Muscle layer of colon (tissue), 2 donors: ENCODE measurements at regions not wholly inside any gene's neighbourhood (a gene's known extent, or its start where the extent isn't known, plus 50 kb on each side); places are given as distances from the start of the nearest gene placed in this dataset.
A peak's percentile ranks its signal among the peaks of the same experiment; 100 is the strongest.
"Not testable (repeated sequence)": the region's sequence is repeated elsewhere in the genome, so short reads cannot be mapped to it uniquely, and the experiment has no call there.

Experiments used
- H3K27ac ChIP-seq: one replicate; pipeline ENCODE4 v1.7.0; 2013; ENCODE audit warnings: low read depth, mild to moderate bottlenecking, low read length, moderate library complexity
- H3K27me3 ChIP-seq, 2 donors: one replicate each; pipeline ENCODE4 v1.7.0; 2013; ENCODE audit warnings: low read length in 2 of 2, mild to moderate bottlenecking in 2 of 2; ENCODE audit not compliant: insufficient read depth in 2 of 2, control insufficient read depth in 1 of 2
- H3K36me3 ChIP-seq: one replicate; pipeline ENCODE4 v1.7.0; 2013; ENCODE audit warnings: mild to moderate bottlenecking, low read length; ENCODE audit not compliant: insufficient read depth
- H3K4me1 ChIP-seq: one replicate; pipeline ENCODE4 v1.7.0; 2013; ENCODE audit warnings: mild to moderate bottlenecking, low read length; ENCODE audit not compliant: insufficient read depth
- H3K4me3 ChIP-seq, 2 donors: one replicate each; pipeline ENCODE4 v1.7.0; 2013; ENCODE audit warnings: low read length in 2 of 2, low read depth in 1 of 2, mild to moderate bottlenecking in 1 of 2, moderate library complexity in 1 of 2
- H3K9ac ChIP-seq: one replicate; pipeline ENCODE4 v1.7.0; 2013; ENCODE audit warnings: low read length
- H3K9me3 ChIP-seq: one replicate; pipeline ENCODE4 v1.7.0; 2013; ENCODE audit warnings: mild to moderate bottlenecking, low read length
- donor health status: abdominal sarcoma.
- donor health status: Adenocarcinoma of cecum.

DNA sequence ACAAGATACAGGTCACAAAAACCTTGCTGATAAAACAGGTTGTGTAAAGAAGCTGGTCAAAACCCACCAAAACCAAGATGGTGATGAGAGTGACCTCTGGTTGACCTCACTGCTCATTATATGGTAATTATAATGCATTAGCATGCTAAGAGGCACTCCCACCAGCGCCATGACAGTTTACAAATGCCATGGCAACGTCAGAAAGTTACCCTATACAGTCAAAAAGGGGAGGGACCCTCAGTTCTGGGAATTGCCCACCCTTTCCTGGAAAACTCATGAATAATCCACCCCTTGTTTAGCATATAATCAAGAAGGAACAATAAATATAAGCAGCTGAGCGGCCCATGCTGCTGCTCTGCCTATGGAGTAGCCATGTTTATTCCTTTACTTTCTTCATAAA lies 434.1 kb downstream of the ZNF536 start:
- Histone ChIP-seq H3K36me3 (no peaks in the 10 kb centered on the region), H3K9me3 (no peaks in the 10 kb centered on the region), H3K4me3 (no peak overlapping the region), H3K27ac (no peak overlapping the region), H3K4me1 (no peaks in the 10 kb centered on the region), H3K9ac (no peak overlapping the region), H3K27me3 (no peaks in the 10 kb centered on the region)

DNA sequence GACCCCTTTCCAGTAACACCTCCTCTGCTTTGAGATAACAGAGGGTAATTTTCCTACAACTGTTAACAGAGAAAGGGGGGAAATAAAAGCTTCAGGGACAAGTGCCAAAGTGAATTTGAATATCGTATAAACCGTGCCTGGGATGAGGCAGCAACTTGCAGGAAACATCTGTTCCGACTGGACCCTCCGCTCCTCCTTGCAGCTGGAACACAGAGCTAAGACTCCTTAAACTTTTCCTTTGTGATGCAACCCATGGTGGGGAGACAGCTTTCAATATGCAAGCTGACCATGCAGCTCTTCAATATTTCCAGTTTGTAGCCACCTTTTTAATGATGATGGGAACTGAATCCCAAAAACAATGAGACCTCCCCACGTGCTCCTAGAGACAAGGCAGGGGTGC lies 432.6 kb downstream of the ZNF536 start:
- H3K4me3 ChIP-seq, result peak overlapping the region in 1 of 2 donors; percentile 41
- H3K27ac ChIP-seq, result no peak overlapping the region
- H3K9me3 ChIP-seq, result no peaks in the 10 kb centered on the region
- no peaks in the 10 kb centered on the region for H3K27me3 ChIP-seq
- no peaks in the 10 kb centered on the region for H3K4me1 ChIP-seq
- H3K36me3 ChIP-seq, result no peaks in the 10 kb centered on the region
- no peak overlapping the region for H3K9ac ChIP-seq

DNA sequence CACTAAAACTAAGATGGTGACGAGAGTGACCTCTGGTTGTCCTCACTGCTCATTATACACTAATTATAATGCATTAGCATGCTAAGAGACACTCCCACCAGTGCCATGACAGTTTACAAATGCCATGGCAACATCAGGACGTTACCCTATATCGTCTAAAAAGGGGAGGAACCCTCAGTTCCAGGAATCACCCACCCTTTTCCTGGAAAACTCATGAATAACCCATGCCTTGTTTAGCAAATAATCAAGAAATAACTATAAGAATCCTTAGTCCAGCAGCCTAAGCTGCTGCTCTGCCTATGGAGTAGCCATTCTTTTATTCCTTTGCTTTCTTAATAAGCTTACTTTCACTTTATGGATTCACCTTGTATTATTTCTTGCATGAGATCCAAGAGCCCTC lies 432.1 kb downstream of the ZNF536 start:
- H3K9me3 ChIP-seq, H3K27me3 ChIP-seq, H3K9ac ChIP-seq, H3K4me1 ChIP-seq, H3K27ac ChIP-seq, H3K36me3 ChIP-seq: not testable (repeated sequence)
- H3K4me3 ChIP-seq, result peak overlapping the region in 1 of 2 donors; percentile 41

DNA sequence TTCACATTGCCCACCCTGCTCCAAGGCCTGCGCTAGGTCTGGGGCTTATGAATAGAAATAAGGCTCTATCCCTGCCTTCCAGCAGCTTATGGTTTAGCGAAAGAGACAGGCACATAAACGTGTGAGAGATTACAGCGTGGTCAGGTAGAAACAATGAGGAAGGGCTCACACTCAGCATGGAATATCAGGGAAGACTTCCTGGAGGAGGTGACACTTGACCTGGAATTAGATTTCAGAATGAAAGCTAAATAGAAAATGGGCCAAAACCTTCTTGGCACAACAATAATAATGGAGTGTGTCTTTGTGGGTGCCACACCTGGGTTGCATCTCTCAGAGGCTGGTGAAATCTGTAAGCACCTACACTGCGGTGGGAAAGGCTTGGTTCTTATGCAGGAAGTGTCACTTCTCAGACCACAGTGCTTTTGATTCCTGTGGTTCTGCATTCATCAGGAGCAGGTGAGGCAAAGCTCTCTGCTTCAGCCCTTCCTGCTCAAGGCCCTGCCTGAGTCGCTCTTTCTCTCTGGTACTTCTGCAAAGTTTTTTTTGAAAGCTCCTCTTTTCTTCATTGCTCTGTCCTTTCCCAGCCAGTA lies 430.3 kb downstream of the ZNF536 start:
- no peaks in the 10 kb centered on the region for H3K9me3 ChIP-seq
- no peak overlapping the region for H3K27ac ChIP-seq
- no peaks in the 10 kb centered on the region for H3K27me3 ChIP-seq
- H3K36me3 ChIP-seq, result no peaks in the 10 kb centered on the region
- H3K9ac ChIP-seq, result no peak overlapping the region
- H3K4me1 ChIP-seq, result no peaks in the 10 kb centered on the region
- no peak overlapping the region for H3K4me3 ChIP-seq

DNA sequence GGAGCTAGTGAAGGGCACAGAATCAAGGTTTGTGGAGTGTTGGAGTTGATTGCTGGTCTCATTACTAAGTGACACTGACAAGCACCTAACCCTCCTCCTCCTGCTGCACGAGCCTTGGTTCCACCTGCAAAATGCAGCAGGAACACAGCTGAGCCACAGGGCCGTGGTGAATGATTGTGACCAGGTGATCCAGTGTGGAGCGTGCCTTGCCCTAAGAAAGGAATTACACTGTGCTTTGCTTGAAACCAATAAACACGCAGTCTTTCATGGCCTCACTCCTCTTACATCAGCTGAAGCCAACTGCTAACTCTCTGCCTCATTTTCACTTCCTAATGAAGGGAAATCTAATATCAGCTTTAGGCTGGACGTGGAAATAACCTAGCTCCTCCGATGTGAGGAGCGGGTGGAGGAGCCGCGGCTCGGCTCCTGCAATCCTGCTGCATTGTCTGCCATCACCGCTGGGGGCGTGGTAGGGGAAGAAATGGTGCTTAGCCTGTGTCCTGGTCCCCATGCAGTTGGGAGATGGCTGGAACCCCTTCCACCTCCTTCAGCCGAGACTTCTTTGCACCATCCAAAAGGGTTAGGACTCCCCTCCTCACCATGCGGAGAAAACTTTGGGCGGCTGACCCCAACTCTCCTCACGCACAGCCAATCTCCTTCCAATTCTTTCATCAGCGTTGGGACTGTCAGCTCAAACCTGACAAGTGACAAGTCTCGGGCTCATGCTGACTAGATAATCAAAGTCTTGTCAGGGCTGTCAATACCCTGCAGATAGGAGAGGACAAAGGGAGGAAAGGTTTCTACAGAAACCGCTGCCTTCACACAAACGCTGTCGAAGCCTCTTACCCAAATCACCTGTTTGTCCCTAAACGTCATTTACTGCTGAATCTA lies 427.9 kb downstream of the ZNF536 start:
- no peak overlapping the region for H3K9ac ChIP-seq
- no peaks in the 10 kb centered on the region for H3K9me3 ChIP-seq
- no peaks in the 10 kb centered on the region for H3K4me1 ChIP-seq

DNA sequence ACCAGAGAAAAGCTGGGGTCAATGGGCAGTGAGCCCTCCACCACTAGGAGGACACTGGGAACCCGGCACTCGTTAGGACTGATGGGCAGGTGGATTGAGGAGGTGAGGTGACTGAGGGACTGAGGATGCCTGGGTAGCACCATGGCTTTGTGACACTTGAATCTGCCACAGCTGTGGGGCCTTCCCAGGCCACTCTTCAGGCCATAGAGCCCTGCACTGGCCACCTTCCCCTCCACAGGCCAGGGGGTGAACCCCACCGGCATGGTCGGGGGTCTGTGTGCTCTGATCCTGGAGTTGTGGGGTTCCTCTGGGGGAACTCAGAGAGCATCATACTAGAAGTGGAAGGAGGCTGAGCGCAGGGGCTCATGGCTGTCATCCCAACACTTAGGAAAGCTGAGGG lies 423.5 kb downstream of the ZNF536 start:
- Histone ChIP-seq H3K4me1 (no peaks in the 10 kb centered on the region), H3K36me3 (no peaks in the 10 kb centered on the region), H3K27ac (no peak overlapping the region), H3K27me3 (no peaks in the 10 kb centered on the region), H3K9me3 (no peaks in the 10 kb centered on the region), H3K4me3 (no peak overlapping the region), H3K9ac (no peak overlapping the region)

More for the DNA sequence above, 427.9 kb downstream of the ZNF536 start:
- no peaks in the 10 kb centered on the region for H3K36me3 ChIP-seq
- no peaks in the 10 kb centered on the region for H3K27me3 ChIP-seq
- no peak overlapping the region for H3K4me3 ChIP-seq
- no peak overlapping the region for H3K27ac ChIP-seq

DNA sequence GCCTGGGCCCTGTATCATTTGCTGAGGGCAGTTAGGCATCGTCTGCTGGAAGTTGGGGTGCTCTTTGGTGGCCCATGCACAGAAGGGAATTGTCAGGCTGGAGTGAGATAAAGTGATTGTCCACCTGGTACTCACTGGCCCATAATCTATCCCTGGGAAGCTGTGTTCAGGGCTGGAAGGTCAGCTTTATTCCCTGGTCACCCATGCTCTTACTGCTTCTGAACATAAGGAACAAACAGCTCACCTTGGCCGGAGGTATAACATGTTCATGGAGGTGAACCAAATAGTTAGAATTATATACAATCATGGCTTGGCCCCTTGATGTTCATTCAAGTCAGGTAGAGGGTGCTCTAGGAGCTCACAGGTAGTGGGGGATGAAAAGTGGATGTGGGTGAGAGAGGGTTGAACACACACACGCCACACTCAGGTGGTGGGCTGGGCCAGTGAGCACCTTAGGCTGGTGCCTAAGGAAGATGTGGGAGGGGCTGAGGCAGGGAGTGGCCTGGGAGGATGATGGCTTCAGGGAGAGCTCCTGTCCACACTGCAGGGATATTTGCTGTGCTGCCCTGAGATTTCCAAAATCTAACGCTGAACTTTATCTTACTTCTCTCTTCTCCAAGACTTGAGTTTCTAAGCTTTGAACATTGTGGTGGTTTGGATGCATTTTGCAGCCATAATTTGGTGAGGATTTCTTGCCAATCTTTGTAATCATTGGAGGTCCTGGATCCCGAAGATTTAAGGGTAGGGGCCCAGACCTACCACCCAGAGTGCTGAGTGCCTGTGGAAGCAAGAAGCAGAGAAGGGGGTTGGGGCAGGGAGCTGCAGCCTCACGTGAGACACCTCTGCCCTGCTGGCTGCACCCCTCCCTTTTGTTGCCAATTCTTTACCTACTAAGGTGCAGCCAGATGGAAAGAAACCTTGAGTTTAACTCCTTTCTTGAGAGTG lies 420.6 kb downstream of the ZNF536 start:
- Histone ChIP-seq H3K36me3 (no peaks in the 10 kb centered on the region), H3K4me3 (no peak overlapping the region), H3K27ac (no peak overlapping the region), H3K4me1 (no peaks in the 10 kb centered on the region), H3K9ac (no peak overlapping the region), H3K9me3 (no peaks in the 10 kb centered on the region), H3K27me3 (no peaks in the 10 kb centered on the region)

DNA sequence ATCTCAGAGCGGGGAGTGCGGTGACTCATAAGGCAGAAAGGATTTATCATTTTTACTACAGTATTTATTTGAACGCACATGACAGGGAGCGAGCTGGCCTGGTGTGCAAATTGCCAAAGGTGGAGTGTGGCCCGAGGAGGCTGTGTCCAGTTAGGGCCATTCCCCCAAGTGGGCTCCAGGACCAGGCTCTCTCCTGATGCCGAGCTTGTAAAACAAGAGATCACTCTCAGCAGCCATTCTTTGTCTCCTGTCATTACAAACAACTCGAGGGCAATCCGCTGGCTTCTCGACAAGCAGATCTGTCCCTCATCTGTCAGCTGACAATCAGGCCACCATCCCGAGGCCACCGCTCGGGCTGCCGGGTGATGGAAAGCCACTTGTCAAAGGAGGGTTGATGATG lies 418.9 kb downstream of the ZNF536 start:
- Histone ChIP-seq H3K9me3 (no peaks in the 10 kb centered on the region), H3K27ac (no peak overlapping the region)

DNA sequence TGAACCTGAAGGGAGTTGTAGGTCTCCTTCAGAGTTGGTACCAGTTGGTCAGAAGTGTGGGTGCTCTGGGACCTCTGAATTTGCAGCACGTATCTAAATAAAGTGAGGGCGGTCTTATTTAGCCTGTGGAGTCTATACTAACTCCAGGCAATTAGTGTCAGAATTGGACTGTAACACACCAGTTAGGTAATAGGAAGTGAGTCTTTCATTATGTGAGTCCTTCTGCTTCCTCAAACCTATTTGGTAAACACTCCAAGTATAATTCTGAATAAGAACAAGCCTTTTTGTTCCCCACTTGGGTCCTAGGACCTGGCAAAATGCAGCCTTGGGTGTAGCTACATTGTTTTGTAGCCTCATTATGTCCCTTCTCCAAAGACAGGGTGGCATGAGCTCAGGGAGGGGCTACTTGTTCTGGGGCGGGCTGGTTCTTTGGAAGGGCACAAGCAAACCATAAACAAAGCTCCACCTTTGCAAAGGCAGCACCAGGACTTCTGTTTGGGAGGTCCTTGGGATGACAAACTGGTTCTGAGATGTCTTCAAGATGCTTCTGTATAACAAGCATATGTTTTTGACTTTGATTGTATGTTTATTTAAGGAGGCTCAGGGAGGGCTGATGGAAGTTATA lies 418.0 kb downstream of the ZNF536 start:
- no peaks in the 10 kb centered on the region for H3K4me1 ChIP-seq
- H3K27ac ChIP-seq, result no peak overlapping the region
- H3K27me3 ChIP-seq, result no peaks in the 10 kb centered on the region
- H3K36me3 ChIP-seq, result no peaks in the 10 kb centered on the region
- H3K9ac ChIP-seq, result no peak overlapping the region
- no peak overlapping the region for H3K4me3 ChIP-seq
- H3K9me3 ChIP-seq, result no peaks in the 10 kb centered on the region

More for the DNA sequence above, 418.9 kb downstream of the ZNF536 start:
- no peaks in the 10 kb centered on the region for H3K36me3 ChIP-seq
- H3K27me3 ChIP-seq, result no peaks in the 10 kb centered on the region
- no peak overlapping the region for H3K4me3 ChIP-seq
- H3K9ac ChIP-seq, result no peak overlapping the region
- H3K4me1 ChIP-seq, result no peaks in the 10 kb centered on the region

DNA sequence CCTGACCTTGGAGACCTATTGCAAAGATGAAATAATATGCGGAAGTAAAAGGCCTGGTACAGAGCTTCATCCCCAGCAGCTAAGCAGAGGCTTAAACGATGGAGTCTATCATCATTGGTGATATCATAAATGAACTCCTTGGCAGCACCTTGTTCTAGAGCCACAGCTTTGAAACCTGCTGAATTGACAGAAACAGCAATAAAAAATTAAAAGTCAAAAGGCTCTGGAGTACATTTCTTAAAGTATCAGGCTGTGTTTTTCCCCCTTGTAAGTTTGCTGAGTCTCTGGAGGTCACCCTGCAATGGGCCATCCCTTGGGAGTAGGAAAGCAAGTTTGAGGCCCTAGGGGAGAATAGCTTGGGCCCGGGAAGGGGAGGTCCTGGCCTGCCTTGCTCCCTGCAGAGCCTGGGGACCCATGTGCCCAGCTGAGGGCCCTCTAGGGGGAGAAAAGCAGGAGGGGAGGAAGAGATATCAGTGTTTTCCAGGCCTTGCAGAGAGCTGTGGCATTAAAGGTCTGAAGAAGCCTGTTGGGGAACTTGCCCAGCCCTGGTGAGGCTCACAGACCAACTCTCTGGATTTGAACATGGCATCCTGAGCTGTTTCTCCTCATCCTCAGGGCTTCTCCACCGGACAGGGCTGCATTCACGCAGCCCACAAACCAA lies 416.1 kb downstream of the ZNF536 start:
- H3K27me3 ChIP-seq, result no peaks in the 10 kb centered on the region
- H3K4me1 ChIP-seq, result no peaks in the 10 kb centered on the region
- H3K4me3 ChIP-seq, result no peak overlapping the region
- H3K9ac ChIP-seq, result no peak overlapping the region
- H3K36me3 ChIP-seq, result no peaks in the 10 kb centered on the region
- no peaks in the 10 kb centered on the region for H3K9me3 ChIP-seq
- no peak overlapping the region for H3K27ac ChIP-seq
